H9 (cell line): ENCODE measurements at regions not wholly inside any gene's neighbourhood (a gene's known extent, or its start where the extent isn't known, plus 50 kb on each side); places are given as distances from the start of the nearest gene placed in this dataset.

Source experiments
- DNase-seq: peaks from one replicate; pipeline ENCODE4 v3.0.0-alpha.2; 2017
- H2AFZ ChIP-seq: one replicate; pipeline ENCODE4 v1.6.1; 2013; ENCODE audit warnings: mild to moderate bottlenecking, low read length, control low read depth, moderate library complexity
- H2AK5ac ChIP-seq: 2 replicates; pipeline ENCODE4 v1.6.1; 2013; ENCODE audit warnings: low read length, control low read depth, mixed read lengths; ENCODE audit not compliant: insufficient read length
- H2BK120ac ChIP-seq: one replicate; pipeline ENCODE4 v1.6.1; 2013; ENCODE audit warnings: low read depth, mild to moderate bottlenecking, low read length, control low read depth, inconsistent platforms; ENCODE audit not compliant: poor library complexity, severe bottlenecking
- H2BK12ac ChIP-seq: 2 replicates; pipeline ENCODE4 v1.6.1; 2013; ENCODE audit warnings: low read length, control low read depth, mixed read lengths, low read depth; ENCODE audit not compliant: insufficient read length
- H2BK15ac ChIP-seq: 2 replicates; pipeline ENCODE4 v1.6.1; 2013; ENCODE audit warnings: low read depth, low read length, control low read depth
- H2BK20ac ChIP-seq: one replicate; pipeline ENCODE4 v1.6.1; 2013; ENCODE audit warnings: low read depth, mild to moderate bottlenecking, low read length, control low read depth, inconsistent platforms; ENCODE audit not compliant: poor library complexity, severe bottlenecking
- H2BK5ac ChIP-seq: 2 replicates; pipeline ENCODE4 v1.6.1; 2013; ENCODE audit warnings: low read length, control low read depth, mixed read lengths; ENCODE audit not compliant: insufficient read length
- H3K14ac ChIP-seq: 2 replicates; pipeline ENCODE4 v1.6.1; 2013; ENCODE audit warnings: low read length, control low read depth; ENCODE audit not compliant: insufficient read depth
- H3K18ac ChIP-seq: 2 replicates; pipeline ENCODE4 v1.6.1; 2013; ENCODE audit warnings: low read depth, mild to moderate bottlenecking, mixed read lengths, low read length, control low read depth; ENCODE audit not compliant: insufficient read length
- H3K23ac ChIP-seq: 2 replicates; pipeline ENCODE4 v1.6.1; 2013; ENCODE audit warnings: low read length, control low read depth, mixed read lengths, low read depth; ENCODE audit not compliant: insufficient read length
- H3K23me2 ChIP-seq: 2 replicates; pipeline ENCODE4 v1.6.1; 2013; ENCODE audit warnings: low read depth, mild to moderate bottlenecking, mixed read lengths, low read length, control low read depth; ENCODE audit not compliant: insufficient read length, poor library complexity, severe bottlenecking
- H3K27ac ChIP-seq: 2 replicates; pipeline ENCODE4 v1.5.1; 2013; ENCODE audit warnings: low read length, control low read depth, mixed read lengths, low read depth; ENCODE audit not compliant: insufficient read length
- H3K27me3 ChIP-seq: 2 replicates; pipeline ENCODE4 v1.6.1; 2013; ENCODE audit warnings: low read length, control low read depth, inconsistent platforms; ENCODE audit not compliant: insufficient read depth
- H3K4ac ChIP-seq: 2 replicates; pipeline ENCODE4 v1.6.1; 2013; ENCODE audit warnings: low read depth, mild to moderate bottlenecking, control low read depth, inconsistent platforms, low read length, moderate library complexity
- H3K4me1 ChIP-seq: 2 replicates; pipeline ENCODE4 v1.6.1; 2013; ENCODE audit warnings: low read length, control low read depth, inconsistent platforms; ENCODE audit not compliant: insufficient read depth
- H3K4me2 ChIP-seq: 2 replicates; pipeline ENCODE4 v1.6.1; 2013; ENCODE audit warnings: low read length, control low read depth, mixed read lengths; ENCODE audit not compliant: insufficient read length, insufficient read depth
- H3K56ac ChIP-seq: 2 replicates; pipeline ENCODE4 v1.6.1; 2013; ENCODE audit warnings: low read depth, mild to moderate bottlenecking, mixed read lengths, low read length, control low read depth; ENCODE audit not compliant: insufficient read length
- H3K79me1 ChIP-seq: 2 replicates; pipeline ENCODE4 v1.6.1; 2013; ENCODE audit warnings: low read depth, mild to moderate bottlenecking, moderate library complexity, low read length, control low read depth, inconsistent platforms; ENCODE audit not compliant: insufficient read depth, poor library complexity, severe bottlenecking
- H3K79me2 ChIP-seq: 2 replicates; pipeline ENCODE4 v1.6.1; 2013; ENCODE audit warnings: low read length, control low read depth, inconsistent platforms; ENCODE audit not compliant: insufficient read depth
- H3K9ac ChIP-seq: 2 replicates; pipeline ENCODE4 v1.6.1; 2013; ENCODE audit warnings: low read length, control low read depth, mixed read lengths; ENCODE audit not compliant: insufficient read length; ENCODE audit errors: extremely low read depth
- H3K9me3 ChIP-seq: one replicate; pipeline ENCODE4 v1.6.1; 2013; ENCODE audit warnings: low read depth, low read length, inconsistent platforms; ENCODE audit not compliant: control insufficient read depth
- H3T11ph ChIP-seq: one replicate; pipeline ENCODE4 v1.6.1; 2013; ENCODE audit warnings: mild to moderate bottlenecking, low read length, control low read depth, inconsistent platforms
- H4K20me1 ChIP-seq: one replicate; pipeline ENCODE4 v1.6.1; 2013; ENCODE audit not compliant: control insufficient read depth, insufficient read length, insufficient read depth
- H4K5ac ChIP-seq: 2 replicates; pipeline ENCODE4 v1.6.1; 2013; ENCODE audit warnings: low read depth, mild to moderate bottlenecking, mixed read lengths, low read length, control low read depth; ENCODE audit not compliant: insufficient read length
- H4K8ac ChIP-seq: replicated peaks from 2 replicates; pipeline ENCODE4 v1.6.1; 2013; ENCODE audit warnings: low read length, control low read depth, mixed read lengths, low read depth; ENCODE audit not compliant: insufficient read length
- H4K91ac ChIP-seq: 2 replicates; pipeline ENCODE4 v1.6.1; 2013; ENCODE audit warnings: low read depth, mild to moderate bottlenecking, moderate library complexity, mixed read lengths, low read length, control low read depth; ENCODE audit not compliant: insufficient read length
- H3K27ac Mint-ChIP-seq, 3 experiments: 2 replicates in 2 of 3; 3 replicates in 1 of 3; pipeline ENCODE4 v1.8.0; 2020 to 2021; ENCODE audit warnings: mixed read lengths in 3 of 3, mild to moderate bottlenecking in 1 of 3, moderate library complexity in 1 of 3
- H3K27me3 Mint-ChIP-seq: 2 replicates; pipeline ENCODE4 v1.8.0; 2021; ENCODE audit warnings: low read depth, mild to moderate bottlenecking, moderate library complexity, mixed read lengths
- H3K36me3 Mint-ChIP-seq, 3 experiments: 2 replicates in 2 of 3; 3 replicates in 1 of 3; pipeline ENCODE4 v1.8.0; 2020 to 2021; ENCODE audit warnings: low read depth in 3 of 3, mixed read lengths in 3 of 3; ENCODE audit not compliant: insufficient read depth in 1 of 3
- H3K4me1 Mint-ChIP-seq, 2 experiments: 2 replicates each; pipeline ENCODE4 v1.8.0; 2020; ENCODE audit warnings: mixed read lengths in 2 of 2
- H3K4me3 Mint-ChIP-seq, 2 experiments: 2 replicates in 1 of 2; 3 replicates in 1 of 2; pipeline ENCODE4 v1.8.0; 2020 to 2021; ENCODE audit warnings: mild to moderate bottlenecking in 2 of 2, mixed read lengths in 2 of 2, moderate library complexity in 1 of 2
- H3K9me3 Mint-ChIP-seq, 2 experiments: 2 replicates in 1 of 2; 3 replicates in 1 of 2; pipeline ENCODE4 v1.8.0; 2020; ENCODE audit warnings: mild to moderate bottlenecking in 2 of 2, mixed read lengths in 2 of 2, moderate library complexity in 1 of 2
- CTCF ChIP-seq: fragments of 200-600 bp; sonication (generic); conservative IDR thresholded peaks from 3 replicates; pipeline ENCODE4 v1.8.0; 2021; ENCODE audit warnings: antibody characterized with exemption, mild to moderate bottlenecking
- WGBS: extraction: QIAGEN DNeasy Blood & Tissue Kit; methylation state at CpG from one replicate; pipeline ENCODE4 v1.1.7; 2013; ENCODE audit warnings: missing lambda C conversion rate, low lambda C conversion rate, mixed read lengths; ENCODE audit not compliant: insufficient read length; ENCODE audit errors: extremely low coverage; 5-methylcytosine and 5-hydroxymethylcytosine counted together

GRCh38 chr3:146881966-146882760 lies 277.0 kb upstream of the PLSCR5 start:
- H4K91ac ChIP-seq: no peak overlapping the region
- H3T11ph ChIP-seq: no peak overlapping the region
- no peak overlapping the region for H2AFZ ChIP-seq
- no peak overlapping the region for H3K4me2 ChIP-seq
- H4K8ac ChIP-seq: no peak overlapping the region
- no peaks in the 10 kb centered on the region for H3K4me1 ChIP-seq
- no peak overlapping the region; a peak in 2 of 7 replicates for H3K27ac Mint-ChIP-seq
- no peak overlapping the region for H3K27ac ChIP-seq
- H3K23me2 ChIP-seq: no peaks in the 10 kb centered on the region
- no peaks in the 10 kb centered on the region for H3K9me3 Mint-ChIP-seq
- H3K9ac ChIP-seq: no peak overlapping the region
- no peaks in the 10 kb centered on the region for H3K27me3 ChIP-seq
- H3K27me3 Mint-ChIP-seq: no peaks in the 10 kb centered on the region
- no peaks in the 10 kb centered on the region for H3K79me1 ChIP-seq
- H3K18ac ChIP-seq: no peak overlapping the region
- no peak overlapping the region for H2BK5ac ChIP-seq
- no peak overlapping the region for H3K56ac ChIP-seq
- H3K79me2 ChIP-seq: no peaks in the 10 kb centered on the region
- H3K14ac ChIP-seq: no peak overlapping the region
- H3K9me3 ChIP-seq: no peaks in the 10 kb centered on the region
- WGBS: no CpG with 5 or more reads among the region's 3 CpGs
- no peak overlapping the region for H3K23ac ChIP-seq
- TF ChIP-seq CTCF: no peak
- no peak for DNase-seq
- no peak overlapping the region for H2BK12ac ChIP-seq
- no peak overlapping the region for H3K4ac ChIP-seq
- no peak overlapping the region for H4K5ac ChIP-seq
- H4K20me1 ChIP-seq: no peaks in the 10 kb centered on the region
- H3K36me3 Mint-ChIP-seq: no peaks in the 10 kb centered on the region
- H3K4me3 Mint-ChIP-seq: no peak overlapping the region
- no peak overlapping the region for H2AK5ac ChIP-seq
- peaks cover 5 to 10% of the 10 kb centered on the region in 2 experiments for H3K4me1 Mint-ChIP-seq
- no peak overlapping the region for H2BK20ac ChIP-seq
- no peak overlapping the region for H2BK15ac ChIP-seq
- H2BK120ac ChIP-seq: no peak overlapping the region
